ENCODE measurements at regions not wholly inside any gene's neighbourhood (a gene's known extent, or its start where the extent isn't known, plus 50 kb on each side); places are given as distances from the start of the nearest gene placed in this dataset.

GRCh38 chr14:58808828-58809227 lies 171.1 kb downstream of the DACT1 start:
- Histone ChIP-seq H3K4me3 (ENCODE audit: low read depth, low read length) (no peak overlapping the region), H3K9me3 (ENCODE audit: control insufficient read depth, insufficient read depth, low read length) (no peaks in the 10 kb centered on the region), H3K4me1 (ENCODE audit: control insufficient read depth, insufficient read depth, low read length) (no peaks in the 10 kb centered on the region), H3K36me3 (ENCODE audit: control insufficient read depth, insufficient read depth, low read length) (no peaks in the 10 kb centered on the region), H3K9ac (ENCODE audit: low read depth, low read length) (no peak overlapping the region), H3K27me3 (ENCODE audit: control insufficient read depth, insufficient read depth, low read length) (no peaks in the 10 kb centered on the region)

- H3K9ac ChIP-seq (ENCODE audit: low read depth, low read length), result no peak overlapping the region
- H3K9me3 ChIP-seq (ENCODE audit: control insufficient read depth, insufficient read depth, low read length), result no peaks in the 10 kb centered on the region
- no peak overlapping the region for H3K4me3 ChIP-seq (ENCODE audit: low read depth, low read length)
- H3K36me3 ChIP-seq (ENCODE audit: control insufficient read depth, insufficient read depth, low read length), result no peaks in the 10 kb centered on the region
- H3K27me3 ChIP-seq (ENCODE audit: control insufficient read depth, insufficient read depth, low read length), result no peaks in the 10 kb centered on the region
- H3K4me1 ChIP-seq (ENCODE audit: control insufficient read depth, insufficient read depth, low read length), result no peaks in the 10 kb centered on the region
Observed at GRCh38 chr14:58809520-58809919, 171.8 kb downstream of the DACT1 start.

DNA sequence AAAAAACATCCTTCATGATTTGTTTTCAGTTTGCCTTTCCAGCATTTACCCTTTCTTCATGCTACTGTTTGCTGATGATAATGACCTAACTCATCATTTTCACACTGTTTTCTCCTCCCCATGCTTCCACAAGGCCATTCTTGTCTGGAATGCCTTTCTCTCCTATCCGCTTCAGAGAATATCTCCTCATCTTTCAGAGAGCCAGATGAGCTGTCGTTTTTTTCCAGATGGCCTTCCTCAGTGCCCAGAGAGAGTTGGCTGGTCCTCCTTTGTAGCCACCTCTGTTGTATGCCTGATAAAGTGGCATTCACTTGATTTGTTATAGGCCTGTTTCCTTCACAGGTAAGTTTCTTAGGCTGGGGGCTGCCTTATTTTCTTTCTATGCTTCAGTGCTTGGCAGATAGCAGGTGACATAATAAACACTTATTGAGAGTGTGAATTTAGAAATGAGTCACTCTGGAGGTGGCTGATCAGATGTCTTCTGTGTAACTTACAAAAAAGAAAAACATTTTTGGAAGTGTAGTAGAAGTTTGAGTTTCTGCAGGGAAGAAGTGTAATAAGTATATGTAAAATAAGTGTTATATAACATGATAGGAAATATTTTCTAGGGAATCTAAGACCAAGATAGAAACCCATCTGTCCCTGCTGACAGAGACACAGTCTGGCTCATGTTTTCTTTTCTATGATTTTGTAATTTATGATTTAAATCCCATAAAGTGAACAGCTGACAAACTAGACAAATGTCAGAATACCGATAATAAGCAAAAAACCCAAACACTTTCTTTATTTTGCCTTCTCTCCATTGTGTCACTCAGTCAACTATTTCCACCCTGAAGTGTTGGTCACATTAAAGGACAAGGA lies 174.5 kb downstream of the DACT1 start:
- Histone ChIP-seq H3K4me1 (ENCODE audit: control insufficient read depth, insufficient read depth, low read length) (no peaks in the 10 kb centered on the region), H3K9ac (ENCODE audit: low read depth, low read length) (no peak overlapping the region), H3K9me3 (ENCODE audit: control insufficient read depth, insufficient read depth, low read length) (no peaks in the 10 kb centered on the region), H3K36me3 (ENCODE audit: control insufficient read depth, insufficient read depth, low read length) (no peaks in the 10 kb centered on the region), H3K27me3 (ENCODE audit: control insufficient read depth, insufficient read depth, low read length) (no peaks in the 10 kb centered on the region), H3K4me3 (ENCODE audit: low read depth, low read length) (no peak overlapping the region)

DNA sequence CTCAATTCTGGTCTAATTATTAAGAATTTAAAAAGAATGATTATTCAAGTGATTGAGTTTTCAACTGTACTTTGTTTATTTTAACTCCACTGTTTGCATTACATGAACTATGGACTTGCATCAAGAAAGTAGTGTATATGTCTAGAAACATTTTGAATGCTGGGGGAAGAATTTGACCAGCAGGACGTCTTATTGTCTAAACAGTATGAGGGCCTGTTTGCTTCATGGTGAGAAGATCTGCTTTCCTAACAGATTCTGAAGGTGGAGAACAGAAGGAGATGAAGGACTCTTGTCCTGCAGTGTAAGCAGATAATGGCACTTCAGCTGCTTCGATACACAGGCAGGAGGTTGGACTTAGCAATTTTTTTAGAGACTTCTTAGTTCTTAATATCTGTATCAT lies 176.0 kb downstream of the DACT1 start:
- H3K36me3 ChIP-seq (ENCODE audit: control insufficient read depth, insufficient read depth, low read length), result no peaks in the 10 kb centered on the region
- H3K4me1 ChIP-seq (ENCODE audit: control insufficient read depth, insufficient read depth, low read length), result no peaks in the 10 kb centered on the region
- H3K4me3 ChIP-seq (ENCODE audit: low read depth, low read length), result no peak overlapping the region
- H3K9me3 ChIP-seq (ENCODE audit: control insufficient read depth, insufficient read depth, low read length), result no peaks in the 10 kb centered on the region
- no peaks in the 10 kb centered on the region for H3K27me3 ChIP-seq (ENCODE audit: control insufficient read depth, insufficient read depth, low read length)
- H3K9ac ChIP-seq (ENCODE audit: low read depth, low read length), result no peak overlapping the region

- H3K9me3 ChIP-seq (ENCODE audit: control insufficient read depth, insufficient read depth, low read length), result no peaks in the 10 kb centered on the region
- H3K4me1 ChIP-seq (ENCODE audit: control insufficient read depth, insufficient read depth, low read length), result no peaks in the 10 kb centered on the region
- H3K27me3 ChIP-seq (ENCODE audit: control insufficient read depth, insufficient read depth, low read length), result no peaks in the 10 kb centered on the region
- no peak overlapping the region for H3K9ac ChIP-seq (ENCODE audit: low read depth, low read length)
- H3K36me3 ChIP-seq (ENCODE audit: control insufficient read depth, insufficient read depth, low read length), result no peaks in the 10 kb centered on the region
- H3K4me3 ChIP-seq (ENCODE audit: low read depth, low read length), result no peak overlapping the region
Observed at GRCh38 chr14:58814466-58814865, 176.7 kb downstream of the DACT1 start.

DNA sequence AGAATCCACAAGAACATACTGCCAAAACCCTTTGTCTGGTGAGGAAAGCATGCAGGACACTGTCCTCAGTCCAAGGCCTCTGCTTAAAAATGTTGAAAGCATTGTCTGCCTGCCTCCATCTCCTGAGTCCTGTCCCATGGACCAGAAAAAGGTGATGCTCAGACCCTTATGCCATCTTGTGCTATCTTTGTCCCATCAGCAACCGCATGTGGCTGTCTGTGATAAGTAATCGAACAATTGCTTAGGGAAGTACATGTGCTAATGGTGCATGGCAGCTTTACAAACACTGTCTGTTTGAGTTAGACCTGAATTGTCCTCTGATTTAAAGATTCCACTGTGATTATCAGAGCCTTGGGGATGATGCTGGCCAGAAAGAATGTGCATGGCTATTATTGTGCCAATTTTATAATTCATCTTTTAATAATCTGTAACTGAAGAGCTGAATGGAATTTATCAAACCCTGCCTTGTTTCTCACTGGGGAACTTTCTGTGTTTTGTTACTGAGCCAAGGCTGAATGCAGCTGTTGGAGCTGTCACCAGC lies 177.5 kb downstream of the DACT1 start:
- H3K9me3 ChIP-seq (ENCODE audit: control insufficient read depth, insufficient read depth, low read length), result no peaks in the 10 kb centered on the region
- no peaks in the 10 kb centered on the region for H3K36me3 ChIP-seq (ENCODE audit: control insufficient read depth, insufficient read depth, low read length)
- H3K4me1 ChIP-seq (ENCODE audit: control insufficient read depth, insufficient read depth, low read length), result no peaks in the 10 kb centered on the region
- H3K4me3 ChIP-seq (ENCODE audit: low read depth, low read length), result no peak overlapping the region
- no peaks in the 10 kb centered on the region for H3K27me3 ChIP-seq (ENCODE audit: control insufficient read depth, insufficient read depth, low read length)
- no peak overlapping the region for H3K9ac ChIP-seq (ENCODE audit: low read depth, low read length)

GRCh38 chr14:58815794-58816193 lies 178.0 kb downstream of the DACT1 start:
- Histone ChIP-seq H3K9ac (ENCODE audit: low read depth, low read length) (no peak overlapping the region), H3K4me1 (ENCODE audit: control insufficient read depth, insufficient read depth, low read length) (no peaks in the 10 kb centered on the region)

GRCh38 chr14:58816416-58817115 lies 178.8 kb downstream of the DACT1 start:
- no peaks in the 10 kb centered on the region for H3K9me3 ChIP-seq (ENCODE audit: control insufficient read depth, insufficient read depth, low read length)
- no peaks in the 10 kb centered on the region for H3K4me1 ChIP-seq (ENCODE audit: control insufficient read depth, insufficient read depth, low read length)
- no peaks in the 10 kb centered on the region for H3K27me3 ChIP-seq (ENCODE audit: control insufficient read depth, insufficient read depth, low read length)
- H3K36me3 ChIP-seq (ENCODE audit: control insufficient read depth, insufficient read depth, low read length), result no peaks in the 10 kb centered on the region
- H3K4me3 ChIP-seq (ENCODE audit: low read depth, low read length), result no peak overlapping the region
- H3K9ac ChIP-seq (ENCODE audit: low read depth, low read length), result no peak overlapping the region

More at GRCh38 chr14:58815794-58816193, 178.0 kb downstream of the DACT1 start:
- H3K27me3 ChIP-seq (ENCODE audit: control insufficient read depth, insufficient read depth, low read length), result no peaks in the 10 kb centered on the region
- H3K9me3 ChIP-seq (ENCODE audit: control insufficient read depth, insufficient read depth, low read length), result no peaks in the 10 kb centered on the region
- no peaks in the 10 kb centered on the region for H3K36me3 ChIP-seq (ENCODE audit: control insufficient read depth, insufficient read depth, low read length)
- H3K4me3 ChIP-seq (ENCODE audit: low read depth, low read length), result no peak overlapping the region

DNA sequence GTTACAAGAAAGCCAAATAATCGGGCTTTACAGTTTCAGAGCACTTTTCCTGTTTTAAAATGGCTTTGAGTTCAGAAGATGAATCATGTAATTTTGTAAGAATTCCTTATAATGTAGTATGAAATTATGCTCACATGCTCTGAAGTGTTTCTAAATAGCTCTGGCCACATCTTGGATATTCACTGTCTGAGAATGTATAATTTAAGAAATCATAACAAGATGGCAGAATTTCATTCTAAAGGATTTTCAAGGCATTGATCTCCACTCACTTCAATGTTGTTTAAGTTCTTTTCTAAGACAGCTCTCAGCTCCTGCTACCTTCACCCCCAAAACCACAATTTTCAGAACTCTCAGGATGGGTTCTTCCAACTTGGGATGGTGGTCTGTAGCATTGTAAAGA lies 180.1 kb downstream of the DACT1 start:
- no peak overlapping the region for H3K9ac ChIP-seq (ENCODE audit: low read depth, low read length)
- no peaks in the 10 kb centered on the region for H3K36me3 ChIP-seq (ENCODE audit: control insufficient read depth, insufficient read depth, low read length)
- H3K27me3 ChIP-seq (ENCODE audit: control insufficient read depth, insufficient read depth, low read length), result no peaks in the 10 kb centered on the region
- no peaks in the 10 kb centered on the region for H3K9me3 ChIP-seq (ENCODE audit: control insufficient read depth, insufficient read depth, low read length)
- no peak overlapping the region for H3K4me3 ChIP-seq (ENCODE audit: low read depth, low read length)
- no peaks in the 10 kb centered on the region for H3K4me1 ChIP-seq (ENCODE audit: control insufficient read depth, insufficient read depth, low read length)

GRCh38 chr14:58820032-58820431 lies 182.3 kb downstream of the DACT1 start:
- no peak overlapping the region for H3K4me3 ChIP-seq (ENCODE audit: low read depth, low read length)
- H3K9ac ChIP-seq (ENCODE audit: low read depth, low read length), result no peak overlapping the region
- H3K27me3 ChIP-seq (ENCODE audit: control insufficient read depth, insufficient read depth, low read length), result no peaks in the 10 kb centered on the region
- H3K9me3 ChIP-seq (ENCODE audit: control insufficient read depth, insufficient read depth, low read length), result no peaks in the 10 kb centered on the region
- H3K36me3 ChIP-seq (ENCODE audit: control insufficient read depth, insufficient read depth, low read length), result no peaks in the 10 kb centered on the region
- H3K4me1 ChIP-seq (ENCODE audit: control insufficient read depth, insufficient read depth, low read length), result no peaks in the 10 kb centered on the region

GRCh38 chr14:58821421-58821820 lies 183.7 kb downstream of the DACT1 start:
- Histone ChIP-seq H3K27me3 (ENCODE audit: control insufficient read depth, insufficient read depth, low read length) (no peaks in the 10 kb centered on the region), H3K4me3 (ENCODE audit: low read depth, low read length) (no peak overlapping the region), H3K4me1 (ENCODE audit: control insufficient read depth, insufficient read depth, low read length) (no peaks in the 10 kb centered on the region), H3K36me3 (ENCODE audit: control insufficient read depth, insufficient read depth, low read length) (no peaks in the 10 kb centered on the region), H3K9me3 (ENCODE audit: control insufficient read depth, insufficient read depth, low read length) (no peaks in the 10 kb centered on the region), H3K9ac (ENCODE audit: low read depth, low read length) (no peak overlapping the region)

- no peaks in the 10 kb centered on the region for H3K4me1 ChIP-seq (ENCODE audit: control insufficient read depth, insufficient read depth, low read length)
- no peak overlapping the region for H3K4me3 ChIP-seq (ENCODE audit: low read depth, low read length)
- H3K36me3 ChIP-seq (ENCODE audit: control insufficient read depth, insufficient read depth, low read length), result no peaks in the 10 kb centered on the region
- H3K27me3 ChIP-seq (ENCODE audit: control insufficient read depth, insufficient read depth, low read length), result no peaks in the 10 kb centered on the region
- no peaks in the 10 kb centered on the region for H3K9me3 ChIP-seq (ENCODE audit: control insufficient read depth, insufficient read depth, low read length)
- H3K9ac ChIP-seq (ENCODE audit: low read depth, low read length), result no peak overlapping the region
Observed at GRCh38 chr14:58822856-58823255, 185.1 kb downstream of the DACT1 start.

Measured in iPS-15b (cell line).